GM06990 (cell line): ENCODE measurements at regions not wholly inside any gene's neighbourhood (a gene's known extent, or its start where the extent isn't known, plus 50 kb on each side); places are given as distances from the start of the nearest gene placed in this dataset.
"Not testable (repeated sequence)": the region's sequence is repeated elsewhere in the genome, so short reads cannot be mapped to it uniquely, and the experiment has no call there.

Source experiments
- DNase-seq: peaks from one replicate; pipeline ENCODE4 v3.0.0-alpha.2; 2011; ENCODE audit not compliant: insufficient read length; ENCODE audit errors: extremely low read depth
- H3K27me3 ChIP-seq: replicated peaks from 2 replicates; pipeline ENCODE4 v1.6.0; 2011; ENCODE audit warnings: low read length; ENCODE audit not compliant: control insufficient read depth, insufficient read depth
- H3K36me3 ChIP-seq: 2 replicates; pipeline ENCODE4 v1.5.1; 2011; ENCODE audit warnings: low read length; ENCODE audit not compliant: control insufficient read depth, insufficient read depth
- H3K4me3 ChIP-seq: replicated peaks from 2 replicates; pipeline ENCODE4 v1.5.1; 2011; ENCODE audit warnings: low read depth, mild to moderate bottlenecking, control low read depth, low read length

GRCh38 chr1:149713952-149714351 lies 68.5 kb upstream of the FCGR1A start:
- DNase-seq, H3K27me3 ChIP-seq, H3K4me3 ChIP-seq, H3K36me3 ChIP-seq: not testable (repeated sequence)

- not testable (repeated sequence) for DNase-seq, H3K4me3 ChIP-seq, H3K36me3 ChIP-seq, H3K27me3 ChIP-seq
Measured at GRCh38 chr1:149724618-149725302, 57.7 kb upstream of the FCGR1A start.

GRCh38 chr1:149726688-149727087 lies 55.8 kb upstream of the FCGR1A start:
- H3K4me3 ChIP-seq, DNase-seq, H3K27me3 ChIP-seq, H3K36me3 ChIP-seq: not testable (repeated sequence)

GRCh38 chr1:149728598-149728997 lies 53.9 kb upstream of the FCGR1A start:
- H3K4me3 ChIP-seq, H3K36me3 ChIP-seq, H3K27me3 ChIP-seq, DNase-seq: not testable (repeated sequence)
